ENCODE measurements at regions not wholly inside any gene's neighbourhood (a gene's known extent, or its start where the extent isn't known, plus 50 kb on each side); places are given as distances from the start of the nearest gene placed in this dataset.
"Not testable (repeated sequence)": the region's sequence is repeated elsewhere in the genome, so short reads cannot be mapped to it uniquely, and the experiment has no call there.

- DNase-seq, result not testable (repeated sequence)
These were observed 203.2 kb downstream of the SNCAIP start for GRCh38 chr5:122515210-122515609.

GRCh38 chr5:122515709-122516431 is 203.8 kb downstream of the SNCAIP start:
- peak; percentile 69 for DNase-seq

- no peak for DNase-seq
These were observed 204.4 kb downstream of the SNCAIP start for GRCh38 chr5:122516432-122516743.

DNA sequence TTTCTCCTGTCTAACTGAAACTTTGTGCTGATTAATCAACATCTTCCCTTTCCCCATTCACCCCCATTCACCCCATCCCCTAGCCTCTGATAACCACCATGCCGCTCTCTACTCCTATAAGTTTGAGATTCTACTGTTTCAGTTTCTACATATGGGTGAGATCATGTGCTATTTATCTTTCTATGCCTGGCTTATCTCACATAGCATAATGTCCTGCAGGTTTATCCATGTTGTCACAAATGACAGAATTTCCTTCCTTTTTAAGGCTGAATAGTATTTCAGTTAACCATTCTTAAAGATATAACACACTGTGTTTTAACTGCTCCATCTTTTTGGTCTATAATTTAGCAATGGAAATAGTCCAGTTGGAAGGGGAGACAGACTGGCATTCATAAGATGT is 205.1 kb downstream of the SNCAIP start:
- DNase-seq, result no peak

DNA sequence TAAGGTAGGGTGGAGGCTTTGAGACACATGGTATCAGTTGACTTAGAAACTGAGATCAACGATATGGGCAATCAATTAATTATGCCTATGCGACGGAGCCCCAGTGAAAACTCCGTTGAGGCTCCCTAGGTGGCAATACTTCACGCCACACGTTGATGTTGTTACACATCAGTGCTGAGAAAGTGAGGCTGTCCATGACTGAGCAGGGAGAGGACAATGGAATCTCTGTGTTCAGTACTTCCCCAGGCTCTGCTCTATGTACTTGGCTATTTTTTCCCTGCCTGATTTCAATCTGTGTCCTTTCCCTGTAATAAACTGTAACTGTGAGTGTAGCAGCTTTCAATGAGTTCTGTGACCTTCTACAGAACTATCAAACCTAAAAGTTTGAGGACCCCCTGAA is 211.7 kb downstream of the SNCAIP start:
- DNase-seq, result no peak

GRCh38 chr5:122527547-122527946 is 215.5 kb downstream of the SNCAIP start:
- no peak for DNase-seq

DNA sequence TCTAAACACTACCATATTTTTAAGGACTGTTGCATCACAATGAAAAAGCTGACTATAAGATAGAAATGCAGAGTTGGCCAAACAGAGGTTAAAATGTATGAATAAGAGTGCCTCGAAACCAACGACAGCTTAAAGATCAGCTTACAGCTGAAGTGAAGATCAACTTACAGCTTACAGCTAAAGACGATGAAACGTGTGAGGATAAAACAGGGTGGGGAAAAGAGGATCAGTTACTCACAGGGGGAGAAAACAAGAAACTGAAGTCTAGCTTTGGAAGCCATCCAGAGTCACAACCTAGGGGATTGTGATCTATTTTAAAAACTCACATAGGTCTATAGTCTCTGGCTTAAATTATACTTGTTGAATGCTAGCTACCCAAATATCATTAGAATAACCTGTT is 220.0 kb downstream of the SNCAIP start:
- no peak for DNase-seq

GRCh38 chr5:122533825-122534224 is 221.8 kb downstream of the SNCAIP start:
- no peak for DNase-seq

GRCh38 chr5:122534829-122535228 is 222.8 kb downstream of the SNCAIP start:
- no peak for DNase-seq

DNA sequence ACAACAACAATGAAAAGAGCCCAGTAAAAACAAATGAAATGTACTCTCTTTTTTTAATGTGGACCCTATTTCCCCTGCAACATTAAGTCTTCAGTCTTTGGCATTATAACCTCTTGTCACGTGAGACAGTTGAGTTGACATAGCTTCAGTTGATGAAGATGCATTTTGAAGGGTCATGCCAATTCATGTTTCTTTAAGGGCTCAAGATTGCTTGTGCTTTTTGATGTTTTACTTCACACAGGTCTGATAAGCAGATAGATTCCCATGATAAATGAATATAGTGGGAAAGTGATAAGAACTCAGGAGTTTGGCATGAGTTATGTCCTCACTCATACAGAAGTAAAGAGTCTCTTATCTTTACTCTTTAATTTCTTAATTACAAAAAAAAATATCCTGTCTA is 229.4 kb downstream of the SNCAIP start:
- no peak for DNase-seq

DNA sequence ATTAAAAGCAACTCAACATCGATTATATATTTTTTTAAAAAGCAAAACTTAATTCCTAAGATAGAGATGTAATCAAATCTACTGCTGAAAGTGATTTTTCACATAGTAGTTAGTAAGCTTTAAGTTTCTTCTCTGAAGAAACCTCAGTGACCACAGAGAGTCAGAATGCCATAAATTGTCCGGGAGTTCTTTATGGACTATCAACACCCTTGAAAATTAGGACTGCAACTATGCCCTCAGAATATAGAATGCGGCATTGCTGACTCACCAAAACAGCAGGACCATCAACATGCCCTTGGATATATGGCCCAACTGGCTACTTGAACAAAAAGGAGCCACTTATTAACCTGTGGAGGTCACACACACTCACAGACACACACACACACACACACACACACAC is 228.9 kb upstream of the SNX2 start:
- no peak for DNase-seq

DNA sequence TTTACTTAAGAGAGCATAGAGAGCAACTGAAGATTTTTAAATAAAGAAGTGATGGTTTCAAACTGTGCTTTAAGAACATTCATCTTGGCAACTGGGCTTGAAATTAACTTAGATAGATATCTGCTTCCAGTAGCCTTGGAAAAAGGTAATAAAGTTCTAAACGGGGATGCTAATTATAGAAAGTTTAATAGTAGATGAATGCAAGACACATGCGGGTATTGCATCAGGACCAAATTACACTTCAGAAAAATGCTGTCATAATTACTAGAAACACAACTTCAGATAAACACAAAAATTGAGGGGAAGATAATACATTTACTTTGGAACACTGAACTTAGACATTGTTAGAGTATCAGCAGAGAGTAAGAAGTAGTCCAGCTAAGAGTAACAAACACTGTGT is 227.7 kb upstream of the SNX2 start:
- DNase-seq, result no peak

DNA sequence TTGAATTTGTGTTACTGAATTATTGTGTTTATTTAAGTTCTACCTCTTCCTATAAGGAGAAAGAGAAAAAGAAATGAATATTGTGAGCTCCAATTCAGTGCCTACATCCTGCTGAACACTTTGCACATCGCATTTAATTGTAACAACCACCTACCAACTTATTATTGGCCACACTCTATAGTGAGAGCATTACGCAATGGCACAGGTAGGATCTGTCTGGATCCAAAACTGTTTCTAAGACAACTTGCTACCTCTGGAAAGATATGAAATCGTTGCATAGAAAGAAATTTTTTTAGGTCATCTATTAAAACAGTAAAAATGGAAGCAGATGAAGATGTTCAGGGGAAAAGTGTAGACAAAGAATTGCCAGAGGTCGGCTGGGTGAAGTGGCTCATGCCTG is 227.2 kb upstream of the SNX2 start:
- no peak for DNase-seq

- DNase-seq, result no peak
These were observed 215.2 kb upstream of the SNX2 start for GRCh38 chr5:122559676-122560075.

- no peak for DNase-seq
These were observed 213.7 kb upstream of the SNX2 start for GRCh38 chr5:122561209-122561608.

DNA sequence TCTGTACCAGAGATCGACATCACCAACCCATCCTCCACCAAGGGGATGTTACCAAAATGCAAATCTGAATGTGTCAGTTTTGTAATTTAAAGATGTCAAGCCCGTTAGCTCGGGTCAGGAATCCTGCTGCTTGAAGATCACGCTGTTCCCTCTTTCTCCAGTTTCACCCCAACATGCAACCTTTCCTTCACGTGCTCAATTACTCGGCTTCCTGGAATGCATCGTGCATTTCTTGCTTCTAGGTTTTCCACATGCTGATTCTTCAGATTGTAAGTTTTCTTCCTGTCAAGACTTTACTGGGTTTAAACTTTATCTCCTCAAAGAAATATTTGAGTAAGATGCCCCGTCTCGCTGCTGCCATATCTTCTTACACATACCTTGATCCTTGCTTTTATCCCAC is 209.5 kb upstream of the SNX2 start:
- no peak for DNase-seq

GRCh38 chr5:122576256-122577016 is 198.4 kb upstream of the SNX2 start:
- DNase-seq, result no peak

GRCh38 chr5:122581629-122582028 is 193.3 kb upstream of the SNX2 start:
- no peak for DNase-seq

DNA sequence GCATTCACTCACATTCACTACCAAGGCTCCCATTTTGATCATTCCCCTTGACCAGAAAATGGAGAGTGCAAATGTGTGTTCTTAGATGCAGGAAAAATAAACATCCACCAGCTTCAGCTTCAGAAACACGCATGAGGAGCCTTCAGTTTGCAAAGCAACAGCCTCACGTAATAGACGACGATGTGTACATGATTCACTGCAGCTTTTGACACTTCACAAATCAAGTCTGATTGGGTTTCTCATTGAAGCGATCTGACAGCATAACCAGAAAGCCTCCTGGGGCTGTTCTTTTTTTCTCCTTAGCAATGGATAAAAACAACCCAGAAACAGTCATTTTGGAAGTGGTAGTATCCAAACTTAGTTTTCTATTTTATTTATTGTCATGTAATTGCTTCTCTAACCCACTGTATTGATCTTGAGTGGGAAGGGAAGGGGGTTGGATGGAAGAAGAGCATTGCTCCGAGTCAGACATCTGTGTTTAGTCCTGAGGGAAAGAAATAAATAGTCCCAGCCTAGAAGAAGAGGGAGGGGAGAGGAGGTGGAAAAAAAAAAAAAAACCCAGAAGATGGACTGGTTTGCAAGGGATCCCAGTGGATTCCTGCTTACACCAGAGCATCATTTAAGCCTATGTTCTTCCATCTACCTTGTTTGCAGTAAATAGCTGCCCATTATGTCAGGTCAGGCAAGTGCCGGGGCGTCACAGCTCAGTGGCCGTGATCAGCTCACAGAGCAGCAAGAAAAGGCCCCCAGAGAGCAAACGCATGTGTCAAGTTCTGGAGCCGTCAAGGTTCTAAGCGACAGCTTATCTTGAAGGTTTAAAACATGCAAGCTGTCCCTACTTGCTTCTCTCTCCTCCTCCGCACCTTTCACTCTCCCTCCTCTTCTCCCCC is 190.2 kb upstream of the SNX2 start:
- no peak for DNase-seq

GRCh38 chr5:122585371-122585770 is 189.5 kb upstream of the SNX2 start:
- DNase-seq, result no peak

GRCh38 chr5:122586351-122586750 is 188.5 kb upstream of the SNX2 start:
- DNase-seq, result no peak

- DNase-seq, result no peak
These were observed 183.1 kb upstream of the SNX2 start for GRCh38 chr5:122591828-122592227.

DNA sequence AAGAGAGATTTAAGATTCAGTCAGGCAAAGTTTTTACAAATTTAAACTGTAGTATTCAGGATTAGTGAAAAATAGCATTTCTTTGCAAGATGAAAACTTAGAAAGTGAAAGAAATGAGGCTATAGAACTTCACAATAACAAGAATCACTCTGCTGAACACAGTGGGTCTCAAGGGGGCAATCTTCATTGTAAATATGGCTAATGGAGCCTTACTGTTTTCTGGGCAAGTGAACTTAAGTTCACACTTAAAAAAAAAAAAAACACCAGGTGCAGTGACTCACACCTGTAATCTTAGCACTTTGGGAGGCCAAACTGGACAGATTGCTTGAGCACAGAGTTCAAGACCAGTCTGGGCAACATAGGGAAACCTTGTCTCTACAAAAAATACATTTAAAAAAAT is 175.9 kb upstream of the SNX2 start:
- DNase-seq, result no peak

- DNase-seq, result no peak
These were observed 174.0 kb upstream of the SNX2 start for GRCh38 chr5:122600924-122601323.

Measured in hindlimb muscle (tissue), 1 donor.